ENCODE measurements at regions not wholly inside any gene's neighbourhood (a gene's known extent, or its start where the extent isn't known, plus 50 kb on each side); places are given as distances from the start of the nearest gene placed in this dataset.

GRCh38 chr13:50587645-50588373, 255.7 kb downstream of the DLEU7 start:
- DNase-seq: no peak

GRCh38 chr13:50588491-50589130, 254.9 kb downstream of the DLEU7 start:
- no peak for DNase-seq

GRCh38 chr13:50589139-50589538, 254.4 kb downstream of the DLEU7 start:
- no peak for DNase-seq

DNA sequence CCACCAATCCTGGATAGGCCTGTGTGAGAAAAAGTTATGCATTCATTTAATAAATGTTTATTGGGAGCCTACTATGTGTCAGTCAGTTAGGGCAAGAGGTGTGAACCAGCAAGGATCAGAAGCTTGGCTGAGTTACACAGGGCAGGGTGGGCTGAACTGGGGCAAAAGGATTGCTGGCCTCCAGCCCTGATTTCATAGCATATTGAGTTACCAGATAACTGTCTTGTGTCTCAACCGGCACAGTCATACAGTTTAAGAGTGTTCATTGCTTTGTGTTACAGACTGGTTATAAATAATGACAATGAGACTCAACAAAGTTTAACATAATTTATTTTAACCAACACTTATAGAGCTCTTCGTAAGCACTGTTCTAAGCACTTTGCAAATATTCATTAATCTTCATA, 253.8 kb downstream of the DLEU7 start:
- no peak for DNase-seq

GRCh38 chr13:50592412-50593155, 250.9 kb downstream of the DLEU7 start:
- DNase-seq: no peak

DNA sequence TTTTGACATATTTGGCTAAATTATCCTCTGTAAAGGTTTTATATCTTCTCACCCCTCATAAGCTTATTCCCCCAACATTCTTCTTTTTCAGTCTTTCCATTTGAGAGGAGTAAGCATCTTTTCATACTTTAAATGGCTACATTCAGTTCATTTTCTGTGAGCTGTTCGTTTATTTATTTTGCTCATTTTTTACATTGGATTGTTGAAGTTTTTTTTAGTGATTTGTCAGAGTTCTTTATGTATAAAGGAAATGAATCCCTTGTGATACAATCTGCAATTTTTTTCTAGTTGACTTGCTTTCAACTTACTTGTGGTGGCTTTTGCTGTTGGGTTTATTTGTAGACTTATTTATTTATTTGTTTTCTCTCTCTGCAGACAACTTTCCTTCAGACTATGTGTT, 250.3 kb downstream of the DLEU7 start:
- DNase-seq: no peak

DNA sequence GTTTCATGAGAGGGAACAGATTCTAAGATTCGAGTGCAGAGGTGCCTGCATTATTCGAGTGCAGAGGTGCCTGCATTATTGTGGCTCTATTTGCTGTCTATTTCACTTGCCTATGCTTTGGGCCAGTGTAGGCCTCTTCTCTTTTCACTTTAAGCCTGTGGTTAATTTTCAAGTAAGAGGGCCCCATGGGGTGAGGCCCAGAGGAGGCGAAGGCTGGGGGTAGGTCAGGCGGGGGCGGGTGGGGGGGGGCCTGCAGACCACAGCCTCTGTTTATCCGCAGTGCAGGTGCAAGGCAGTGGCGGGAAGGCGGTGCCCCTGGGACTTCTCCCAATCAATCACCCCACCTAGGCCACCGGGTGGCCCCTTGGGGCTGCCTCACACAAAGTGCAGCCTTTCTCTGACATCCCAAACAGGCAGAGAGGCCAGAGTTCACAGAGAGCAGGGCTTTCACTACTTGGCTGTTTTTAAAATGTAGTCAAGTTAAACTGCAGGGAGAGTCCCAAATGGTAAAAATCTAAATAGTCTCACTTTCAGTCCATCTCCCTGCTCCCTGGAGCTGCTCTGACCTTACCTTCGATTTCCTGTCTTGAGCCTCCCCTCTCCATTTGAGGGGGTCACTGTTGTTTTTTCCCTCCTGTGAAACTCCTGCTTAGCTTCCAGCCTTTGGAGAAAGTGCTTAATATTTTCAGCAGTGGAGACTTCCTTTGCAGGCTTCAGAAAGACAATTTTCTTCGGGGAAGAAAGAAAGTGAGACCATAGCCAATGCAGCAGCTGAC, 249.0 kb downstream of the DLEU7 start:
- DNase-seq: peak; percentile 36

DNA sequence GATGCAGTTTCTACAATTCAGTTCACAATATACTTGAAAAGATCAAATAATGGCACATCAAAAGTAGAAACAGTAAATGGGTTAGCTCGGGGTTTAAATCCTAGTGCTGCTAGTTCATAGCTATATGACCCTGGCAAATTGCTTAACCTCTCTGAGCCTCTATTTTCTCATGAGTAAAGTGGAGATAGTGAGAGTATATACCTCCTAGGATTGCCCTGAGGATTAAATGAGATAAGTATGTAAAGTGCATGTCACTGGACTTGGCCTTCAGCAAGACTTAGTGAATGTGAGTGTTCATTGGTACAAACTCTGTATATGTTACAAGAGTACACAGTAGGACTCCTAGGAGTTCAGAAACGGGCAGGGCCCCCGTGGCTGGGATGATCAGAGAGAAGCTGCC, 248.3 kb downstream of the DLEU7 start:
- DNase-seq: no peak

GRCh38 chr13:50596156-50596555, 247.3 kb downstream of the DLEU7 start:
- no peak for DNase-seq

- DNase-seq: no peak
These were observed 246.7 kb downstream of the DLEU7 start for GRCh38 chr13:50596776-50597203.

GRCh38 chr13:50598338-50598737, 245.2 kb downstream of the DLEU7 start:
- no peak for DNase-seq

- DNase-seq: no peak
These were observed 244.4 kb downstream of the DLEU7 start for GRCh38 chr13:50599046-50599445.

DNA sequence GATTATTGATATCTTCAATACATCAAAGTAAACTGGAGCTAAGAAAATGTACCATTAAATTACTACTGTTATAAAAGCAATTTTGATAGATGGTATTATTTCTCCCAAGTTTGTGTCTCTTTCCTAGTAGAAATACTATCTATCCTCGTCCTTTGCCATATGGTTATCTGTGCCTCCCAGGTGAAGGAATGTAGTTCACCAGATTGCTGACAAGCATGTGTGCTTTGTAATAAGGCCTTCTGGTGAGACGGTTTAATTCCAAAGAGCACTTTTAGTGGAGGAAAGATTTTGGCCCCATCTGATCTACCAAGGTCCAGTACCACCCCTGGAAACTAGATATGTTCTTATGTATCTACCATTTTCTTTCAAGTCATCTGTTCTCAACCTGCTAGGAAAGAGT, 243.6 kb downstream of the DLEU7 start:
- no peak for DNase-seq

- DNase-seq: no peak
These were observed 235.1 kb downstream of the DLEU7 start for GRCh38 chr13:50608370-50608769.

GRCh38 chr13:50609011-50609410, 234.5 kb downstream of the DLEU7 start:
- no peak for DNase-seq

GRCh38 chr13:50610238-50610637, 233.3 kb downstream of the DLEU7 start:
- no peak for DNase-seq

- no peak for DNase-seq
These were observed 232.2 kb downstream of the DLEU7 start for GRCh38 chr13:50611117-50611781.

DNA sequence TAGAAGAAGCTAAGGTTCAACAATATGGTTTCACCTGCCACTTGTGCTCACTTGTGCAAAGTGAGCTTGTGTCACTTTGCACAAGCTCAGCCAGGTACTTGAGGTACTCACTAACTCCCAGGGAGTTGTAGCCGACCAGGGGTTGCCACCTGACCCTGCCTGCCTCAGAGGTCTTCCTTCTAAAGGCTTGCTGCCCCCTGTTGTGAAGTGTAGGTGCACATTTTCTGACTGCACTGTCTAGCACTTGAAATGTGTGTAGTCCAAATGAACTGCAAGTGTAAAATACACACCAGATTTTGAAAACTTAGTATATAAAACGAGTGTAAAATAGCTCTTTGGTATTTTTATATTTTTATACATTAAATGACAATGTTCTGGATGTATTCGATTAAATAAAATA, 230.8 kb downstream of the DLEU7 start:
- DNase-seq: no peak

DNA sequence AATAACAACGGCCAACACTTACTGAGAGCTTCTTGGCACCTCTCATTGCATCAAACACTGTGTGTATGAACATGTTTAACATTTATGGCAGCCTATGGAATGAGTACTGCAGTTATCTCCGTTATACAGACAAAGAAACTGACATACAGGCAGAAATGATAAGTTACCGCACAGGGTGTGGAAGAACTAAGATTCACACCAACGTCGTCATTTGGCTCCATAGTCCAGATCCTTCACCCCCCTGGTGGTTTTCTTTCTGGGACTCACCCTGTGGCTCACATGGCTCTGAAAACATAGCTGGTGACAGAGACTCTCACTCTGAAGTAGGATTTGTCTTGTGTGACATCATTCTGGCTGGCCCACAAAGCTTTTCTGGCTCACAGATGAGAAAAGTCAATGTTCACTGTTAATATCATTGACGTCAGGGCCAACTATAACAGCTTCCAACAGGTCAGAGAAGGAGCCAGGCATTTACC, 230.1 kb downstream of the DLEU7 start:
- no peak for DNase-seq

- no peak for DNase-seq
These were observed 228.3 kb downstream of the DLEU7 start for GRCh38 chr13:50615234-50615633.

GRCh38 chr13:50616101-50616500, 227.4 kb downstream of the DLEU7 start:
- no peak for DNase-seq

DNA sequence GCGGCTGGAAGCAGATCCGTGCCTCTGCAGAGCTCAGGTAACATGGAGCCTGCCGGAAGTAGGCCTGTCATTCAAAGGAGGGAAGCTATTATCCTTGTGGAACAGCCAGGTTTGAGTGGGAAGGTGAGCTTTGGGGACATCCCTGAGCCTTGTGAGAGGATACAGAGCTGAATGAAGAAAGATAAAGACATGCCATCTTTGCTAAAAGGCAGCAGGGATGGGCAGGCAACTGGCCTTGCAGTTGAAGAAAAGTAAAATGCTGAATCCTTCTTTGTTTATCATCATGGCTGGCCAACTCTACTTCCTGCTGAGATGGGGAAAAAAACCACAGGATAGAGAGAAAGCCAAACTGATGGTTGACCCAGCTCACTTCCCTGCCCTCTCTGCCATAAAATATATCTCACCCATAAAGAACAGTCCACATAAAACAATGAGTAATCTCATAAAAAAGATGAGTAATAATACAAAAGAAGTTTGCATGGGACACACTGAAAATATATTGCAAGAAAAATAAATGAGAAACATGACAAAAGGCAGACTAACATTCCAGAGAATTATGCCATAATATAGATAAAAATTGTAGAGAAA, 226.3 kb downstream of the DLEU7 start:
- no peak for DNase-seq

All from NCI-H187 treated with DMSO at 0.1 percent for 48 hours (cell line).